ENCODE measurements at regions not wholly inside any gene's neighbourhood (a gene's known extent, or its start where the extent isn't known, plus 50 kb on each side); places are given as distances from the start of the nearest gene placed in this dataset.

DNA sequence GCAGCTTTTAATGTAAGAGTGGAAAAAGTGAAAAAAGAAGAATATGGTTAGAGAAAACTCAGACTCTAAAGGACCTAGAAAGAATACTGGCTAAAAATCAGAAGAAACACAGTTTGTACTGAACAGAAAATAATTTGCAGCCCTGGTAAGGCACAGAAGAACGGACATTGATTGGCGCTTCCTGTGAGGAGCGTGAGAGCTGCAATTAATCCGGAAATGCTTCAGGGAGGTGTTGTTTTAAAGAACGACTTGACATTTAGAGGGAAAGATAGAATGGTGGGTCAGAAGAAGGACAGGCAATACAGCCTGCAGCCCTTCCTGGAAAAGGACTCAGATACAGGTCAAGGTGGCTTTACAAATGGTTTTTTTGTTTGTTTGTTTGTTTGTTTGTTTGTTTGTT lies 151.3 kb upstream of the TSC22D2 start:
- TF ChIP-seq, protein P1, sequence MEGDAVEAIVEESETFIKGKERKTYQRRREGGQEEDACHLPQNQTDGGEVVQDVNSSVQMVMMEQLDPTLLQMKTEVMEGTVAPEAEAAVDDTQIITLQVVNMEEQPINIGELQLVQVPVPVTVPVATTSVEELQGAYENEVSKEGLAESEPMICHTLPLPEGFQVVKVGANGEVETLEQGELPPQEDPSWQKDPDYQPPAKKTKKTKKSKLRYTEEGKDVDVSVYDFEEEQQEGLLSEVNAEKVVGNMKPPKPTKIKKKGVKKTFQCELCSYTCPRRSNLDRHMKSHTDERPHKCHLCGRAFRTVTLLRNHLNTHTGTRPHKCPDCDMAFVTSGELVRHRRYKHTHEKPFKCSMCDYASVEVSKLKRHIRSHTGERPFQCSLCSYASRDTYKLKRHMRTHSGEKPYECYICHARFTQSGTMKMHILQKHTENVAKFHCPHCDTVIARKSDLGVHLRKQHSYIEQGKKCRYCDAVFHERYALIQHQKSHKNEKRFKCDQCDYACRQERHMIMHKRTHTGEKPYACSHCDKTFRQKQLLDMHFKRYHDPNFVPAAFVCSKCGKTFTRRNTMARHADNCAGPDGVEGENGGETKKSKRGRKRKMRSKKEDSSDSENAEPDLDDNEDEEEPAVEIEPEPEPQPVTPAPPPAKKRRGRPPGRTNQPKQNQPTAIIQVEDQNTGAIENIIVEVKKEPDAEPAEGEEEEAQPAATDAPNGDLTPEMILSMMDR (IDR thresholded peaks at IDR 0.05; ENCODE audit: extremely low read depth, missing control alignments): no peak
- no peak for DNase-seq (ENCODE audit: low spot score)

DNA sequence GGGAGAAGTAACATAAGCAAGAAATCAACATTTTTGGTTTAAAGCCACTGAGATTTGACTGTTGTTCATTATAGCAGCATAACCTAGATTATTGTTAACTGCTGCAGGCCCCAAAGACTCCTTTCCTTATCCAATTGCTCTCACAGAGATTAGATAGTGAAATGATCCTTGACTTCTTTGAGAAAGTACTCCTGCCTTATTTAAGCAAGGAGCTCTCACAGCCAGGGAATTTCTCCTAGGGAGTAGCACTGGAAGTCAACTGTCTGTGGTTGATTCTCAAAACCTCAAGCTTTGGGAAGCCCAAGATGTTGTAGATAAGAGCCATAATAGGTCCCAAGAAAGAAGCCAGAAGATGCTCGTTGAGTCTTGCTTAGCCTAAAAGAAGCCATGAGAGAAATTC lies 151.8 kb upstream of the TSC22D2 start:
- TF ChIP-seq, protein P1 (IDR thresholded peaks at IDR 0.05; ENCODE audit: extremely low read depth, missing control alignments): no peak
- DNase-seq (ENCODE audit: low spot score): no peak

DNA sequence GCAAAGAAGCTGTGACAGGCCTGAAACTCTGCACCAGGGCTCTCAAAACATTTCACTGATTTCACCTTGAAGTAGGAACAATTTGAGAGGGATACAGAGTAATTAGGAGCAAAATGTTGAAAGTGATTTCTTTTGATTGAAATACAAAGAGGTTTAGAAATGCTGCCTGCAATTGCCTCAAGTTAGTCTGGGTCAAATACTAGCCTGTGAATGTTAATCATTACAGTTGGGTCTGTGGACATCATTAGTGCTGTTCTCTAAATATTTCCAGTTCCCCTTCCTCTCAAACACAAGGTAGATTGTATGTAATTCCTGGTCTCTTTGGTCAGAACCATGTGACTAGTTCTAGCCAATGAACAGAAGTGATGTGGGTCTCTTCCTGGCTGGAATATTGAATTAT lies 152.3 kb upstream of the TSC22D2 start:
- TF ChIP-seq, protein P1 (IDR thresholded peaks at IDR 0.05; ENCODE audit: extremely low read depth, missing control alignments): no peak
- no peak for DNase-seq (ENCODE audit: low spot score)

DNA sequence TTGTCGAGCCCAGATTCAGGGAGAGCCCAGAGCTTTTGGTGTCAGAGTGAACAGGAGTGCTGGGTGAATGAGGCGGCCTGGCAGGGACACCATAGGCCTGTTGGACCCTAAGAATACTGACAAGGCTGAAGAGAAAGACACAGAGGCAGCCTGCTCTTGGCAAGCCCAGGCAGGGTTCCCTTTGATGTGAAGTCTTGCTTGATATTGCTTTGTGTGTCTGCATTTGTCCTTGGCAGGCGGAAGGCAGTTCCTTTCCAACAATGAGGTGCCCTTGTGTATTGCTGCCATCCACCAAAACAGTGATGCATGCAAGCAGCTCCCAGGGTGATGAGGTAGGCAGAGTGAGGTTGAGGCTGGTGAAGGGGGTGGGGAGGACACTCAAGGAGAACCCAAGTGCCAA lies 152.7 kb upstream of the TSC22D2 start:
- DNase-seq (ENCODE audit: low spot score): no peak
- TF ChIP-seq, protein P1 (IDR thresholded peaks at IDR 0.05; ENCODE audit: extremely low read depth, missing control alignments): no peak

DNA sequence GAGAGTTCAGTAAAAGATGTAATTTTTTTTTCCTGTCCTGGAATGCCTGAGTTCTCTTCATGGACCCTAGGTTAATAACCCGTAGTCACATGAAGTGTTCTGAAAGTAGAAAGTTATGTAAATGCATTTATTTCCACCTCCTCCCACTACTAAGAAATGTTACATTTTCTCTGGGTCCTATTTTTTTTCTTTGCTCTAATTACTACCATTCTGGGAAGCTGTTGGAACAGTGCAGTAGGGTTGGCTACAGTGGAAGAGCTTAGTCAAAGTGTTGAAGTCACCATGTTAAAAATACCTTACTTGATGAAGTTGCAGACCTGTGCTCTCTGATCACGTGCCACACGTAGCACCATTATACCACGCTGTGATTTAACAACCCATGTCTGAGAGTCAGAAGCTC lies 153.8 kb upstream of the TSC22D2 start:
- TF ChIP-seq, protein P1 (IDR thresholded peaks at IDR 0.05; ENCODE audit: extremely low read depth, missing control alignments): no peak
- DNase-seq (ENCODE audit: low spot score): no peak

DNA sequence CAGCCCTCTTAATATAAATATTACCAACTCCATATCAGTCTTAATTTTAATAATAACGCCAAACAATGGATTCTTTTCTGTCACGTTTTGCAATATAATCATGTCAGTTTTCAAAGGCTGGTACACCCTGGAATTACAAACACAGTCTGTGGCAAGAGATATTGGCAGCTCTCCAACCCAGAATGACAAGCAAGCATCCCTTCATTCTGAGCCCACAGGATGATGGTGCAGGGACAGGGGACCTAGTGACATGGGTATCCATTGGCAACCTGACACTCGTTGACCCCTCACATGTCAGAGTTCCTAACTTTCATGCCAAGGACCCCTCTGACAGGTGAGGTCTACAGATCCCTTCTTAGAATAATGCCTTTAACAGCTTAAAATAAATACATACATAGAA lies 154.5 kb upstream of the TSC22D2 start:
- DNase-seq (ENCODE audit: low spot score): no peak
- TF ChIP-seq, protein P1 (IDR thresholded peaks at IDR 0.05; ENCODE audit: extremely low read depth, missing control alignments): no peak

DNA sequence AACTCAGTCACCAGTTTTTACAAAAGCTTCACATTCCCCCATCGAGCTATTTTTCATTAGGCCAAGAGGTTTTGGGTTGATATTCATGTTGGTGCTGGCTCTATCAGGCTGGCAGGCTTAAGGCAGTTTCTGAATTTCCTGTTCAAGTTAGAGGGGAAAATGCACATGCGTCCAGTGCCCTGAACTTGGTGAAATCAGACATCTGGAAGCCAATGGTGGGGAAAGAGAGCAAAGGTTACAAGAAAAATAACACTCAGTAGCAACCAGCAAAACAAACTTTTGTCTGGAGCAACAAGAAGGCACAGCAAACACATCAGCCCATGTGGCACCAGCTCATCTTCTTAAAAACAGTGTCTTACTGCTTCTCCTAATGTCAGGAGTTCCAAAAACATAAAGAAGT lies 155.6 kb upstream of the TSC22D2 start:
- TF ChIP-seq, protein P1 (IDR thresholded peaks at IDR 0.05; ENCODE audit: extremely low read depth, missing control alignments): no peak
- no peak for DNase-seq (ENCODE audit: low spot score)

Data from GM20000 (cell line).